IMR-90 (cell line): ENCODE measurements at regions not wholly inside any gene's neighbourhood (a gene's known extent, or its start where the extent isn't known, plus 50 kb on each side); places are given as distances from the start of the nearest gene placed in this dataset.
A peak's percentile ranks its signal among the peaks of the same experiment; 100 is the strongest.

ENCODE experiments used
- ATAC-seq: fragments of 200-7000 bp; cut with Tn5 transposase; 2 replicates; pipeline ENCODE4 v1.9.1; 2020; ENCODE audit warnings: low read depth, mild to moderate bottlenecking, moderate library complexity
- BruUV-seq: library from RNA; stranded (reverse); fragments of 400-500 nt; replicated peaks from 2 replicates; lab custom pipeline; 2021; lab: Mats Ljungman, UMichigan
- CTCF ChIA-PET: fragments of 300-600 bp; formaldehyde crosslinking; extraction: SDS; loops from one replicate; lab custom pipeline; 2021; ENCODE audit warnings: antibody characterized with exemption; lab: Yijun Ruan, JAX
- POLR2A ChIA-PET: fragments of 300-600 bp; sonication (Branson Sonifier 250); formaldehyde crosslinking; loops from one replicate; lab custom pipeline; 2022; ENCODE audit warnings: antibody characterized with exemption; ENCODE audit not compliant: unreplicated experiment; lab: Charles Lee
- DNase-seq: peaks from one replicate; pipeline ENCODE4 v3.0.0; 2013
- H2AFZ ChIP-seq: replicated peaks from 2 replicates; pipeline ENCODE3; 2013; ENCODE audit warnings: low read length, mild to moderate bottlenecking; ENCODE audit not compliant: poor library complexity
- H2AK5ac ChIP-seq: 2 replicates; pipeline ENCODE4 v1.6.1; 2013; ENCODE audit warnings: low read depth, low read length, inconsistent platforms
- H2AK9ac ChIP-seq: replicated peaks from 2 replicates; pipeline ENCODE3; 2013; ENCODE audit warnings: mild to moderate bottlenecking, low read depth, low read length, moderate library complexity; ENCODE audit not compliant: poor library complexity
- H2BK120ac ChIP-seq: 2 replicates; pipeline ENCODE4 v1.6.1; 2013; ENCODE audit warnings: low read depth, low read length, inconsistent platforms
- H2BK15ac ChIP-seq: 3 replicates; pipeline ENCODE4 v1.6.1; 2013; ENCODE audit warnings: low read depth, low read length, inconsistent platforms
- H2BK20ac ChIP-seq: 2 replicates; pipeline ENCODE4 v1.6.1; 2013; ENCODE audit warnings: low read depth, mild to moderate bottlenecking, inconsistent platforms, low read length, moderate library complexity
- H2BK5ac ChIP-seq: 2 replicates; pipeline ENCODE4 v1.6.1; 2013; ENCODE audit warnings: mild to moderate bottlenecking, low read depth, low read length, inconsistent platforms; ENCODE audit not compliant: poor library complexity, severe bottlenecking
- H3K14ac ChIP-seq: replicated peaks from 2 replicates; pipeline ENCODE4 v1.6.1; 2013; ENCODE audit warnings: low read depth, low read length, inconsistent platforms
- H3K18ac ChIP-seq: 2 replicates; pipeline ENCODE4 v1.6.1; 2013; ENCODE audit warnings: low read depth, low read length, control low read depth
- H3K23ac ChIP-seq: 2 replicates; pipeline ENCODE4 v1.6.1; 2013; ENCODE audit warnings: low read depth, low read length, inconsistent platforms
- H3K27ac ChIP-seq: 2 replicates; pipeline ENCODE4 v1.5.1; 2013; ENCODE audit warnings: mild to moderate bottlenecking, control low read depth, low read length; ENCODE audit not compliant: insufficient read depth
- H3K27me3 ChIP-seq: 2 replicates; pipeline ENCODE4 v1.6.1; 2013; ENCODE audit warnings: low read length; ENCODE audit not compliant: control insufficient read depth, insufficient read depth
- H3K36me3 ChIP-seq: 2 replicates; pipeline ENCODE4 v1.6.1; 2013; ENCODE audit warnings: low read length, mixed read lengths; ENCODE audit not compliant: control insufficient read depth, insufficient read depth
- H3K4ac ChIP-seq: 2 replicates; pipeline ENCODE4 v1.6.1; 2013; ENCODE audit warnings: low read depth, low read length, inconsistent platforms
- H3K4me1 ChIP-seq: 2 replicates; pipeline ENCODE4 v1.6.1; 2013; ENCODE audit warnings: low read length, mixed read lengths; ENCODE audit not compliant: control insufficient read depth, insufficient read depth
- H3K4me2 ChIP-seq: 2 replicates; pipeline ENCODE4 v1.6.1; 2013; ENCODE audit warnings: low read depth, mild to moderate bottlenecking, control low read depth, low read length, moderate library complexity
- H3K4me3 ChIP-seq: 2 replicates; pipeline ENCODE4 v1.5.1; 2013; ENCODE audit warnings: low read depth, mild to moderate bottlenecking, control low read depth, low read length, moderate library complexity; ENCODE audit not compliant: insufficient read depth
- H3K56ac ChIP-seq: 2 replicates; pipeline ENCODE4 v1.6.1; 2013; ENCODE audit warnings: low read length, inconsistent platforms; ENCODE audit not compliant: insufficient read depth; ENCODE audit errors: extremely low read depth
- H3K79me1 ChIP-seq, 2 experiments: 2 replicates each; pipeline ENCODE4 v1.6.1; 2013; ENCODE audit warnings: low read length in 2 of 2, inconsistent platforms in 1 of 2, low read depth in 1 of 2
- H3K9ac ChIP-seq: 2 replicates; pipeline ENCODE4 v1.6.1; 2013; ENCODE audit warnings: low read depth, low read length, control low read depth
- H3K9me1 ChIP-seq: 2 replicates; pipeline ENCODE4 v1.6.1; 2013; ENCODE audit warnings: low read length, inconsistent platforms; ENCODE audit not compliant: insufficient read depth
- H3K9me3 ChIP-seq: 2 replicates; pipeline ENCODE4 v1.6.1; 2013; ENCODE audit warnings: low read length; ENCODE audit not compliant: control insufficient read depth, insufficient read depth
- H4K20me1 ChIP-seq: 2 replicates; pipeline ENCODE4 v1.6.1; 2013; ENCODE audit warnings: low read length, inconsistent platforms; ENCODE audit not compliant: insufficient read depth
- H4K5ac ChIP-seq: 2 replicates; pipeline ENCODE4 v1.6.1; 2013; ENCODE audit warnings: mild to moderate bottlenecking, low read depth, low read length, control low read depth
- H4K8ac ChIP-seq, 2 experiments: 2 replicates each; pipeline ENCODE4 v1.6.1; 2013; ENCODE audit warnings: low read depth in 2 of 2, low read length in 2 of 2, control low read depth in 1 of 2, inconsistent platforms in 1 of 2
- H4K91ac ChIP-seq: 2 replicates; pipeline ENCODE4 v1.6.1; 2013; ENCODE audit warnings: low read depth, low read length, inconsistent platforms; ENCODE audit not compliant: insufficient read depth
- ELK1 ChIP-seq: fragments of 150-350 bp; IDR thresholded peaks from 2 replicates; pipeline ENCODE4 v1.6.1; 2016; ENCODE audit warnings: low read depth, mild to moderate bottlenecking, low read length, moderate library complexity, borderline replicate concordance
- MAZ ChIP-seq: IDR thresholded peaks from 2 replicates; pipeline ENCODE4 v1.6.1; 2012; ENCODE audit warnings: low read depth, mild to moderate bottlenecking, low read length, improper control_type of control experiment, moderate library complexity, borderline replicate concordance
- RAD21 ChIP-seq: IDR thresholded peaks from 2 replicates; pipeline ENCODE4 v1.6.1; 2012; ENCODE audit warnings: low read length, improper control_type of control experiment
- RFX5 ChIP-seq: IDR thresholded peaks from 2 replicates; pipeline ENCODE4 v1.8.0; 2012; ENCODE audit warnings: low read depth, mild to moderate bottlenecking, low read length, moderate library complexity
- WGBS, 2 experiments: methylation state at CpG; one replicate each; pipeline versions ENCODE4 v1.1.5 to v1.1.7; 2013; ENCODE audit warnings: missing lambda C conversion rate in 2 of 2; ENCODE audit not compliant: insufficient read length in 1 of 2; ENCODE audit errors: extremely low coverage in 2 of 2; 5-methylcytosine and 5-hydroxymethylcytosine counted together
- dilution Hi-C: fragments of 300-500 bp; cut with HindIII; formaldehyde crosslinking; loops from one replicate; pipeline ENCODE4 v1.14.3; 2018; ENCODE audit warnings: low sequenced_read_pairs; ENCODE audit not compliant: unreplicated experiment
- in situ Hi-C: fragments of 300-500 bp; cut with MboI; formaldehyde crosslinking; loops from 3 replicates; pipeline ENCODE4 v1.14.3; 2019; ENCODE audit warnings: low sequenced_read_pairs, inconsistent platforms, mixed read lengths
- intact Hi-C: fragments of 100-400 bp; cut with micrococcal nuclease; formaldehyde crosslinking; loops from 2 replicates; pipeline ENCODE4 v1.10.0; 2022

GRCh38 chr18:76307293-76307690 is 187.8 kb downstream of the ZNF516 start:
- in situ Hi-C loops (no loop called here), dilution Hi-C loops (no loop called here)
- peak overlapping the region; percentile 16 for H2AFZ ChIP-seq

More at GRCh38 chr18:76307293-76307690, 187.8 kb downstream of the ZNF516 start:
- Histone ChIP-seq H3K9me3 (no peaks in the 10 kb centered on the region), H2BK120ac (no peak overlapping the region), H3K36me3 (no peaks in the 10 kb centered on the region), H3K14ac (no peak overlapping the region), H3K79me1 (no peaks in the 10 kb centered on the region), H4K8ac (no peak overlapping the region), H2AK9ac (no peak overlapping the region), H3K18ac (no peak overlapping the region), H2AK5ac (no peak overlapping the region), H3K23ac (no peak overlapping the region), H3K27ac (no peak overlapping the region), H3K9ac (no peak overlapping the region), H3K9me1 (no peaks in the 10 kb centered on the region), H3K4ac (no peak overlapping the region), H3K56ac (no peak overlapping the region), H2BK15ac (no peak overlapping the region), H4K5ac (no peak overlapping the region), H4K20me1 (no peaks in the 10 kb centered on the region), H3K27me3 (no peaks in the 10 kb centered on the region; the same call in 1 of the 2 replicates), H3K4me1 (no peaks in the 10 kb centered on the region), H2BK5ac (no peak overlapping the region), H2BK20ac (no peak overlapping the region), H4K91ac (no peak overlapping the region), H3K4me2 (no peak overlapping the region), H3K4me3 (no peak overlapping the region)
- TF ChIP-seq RAD21 (no peak), RFX5 (no peak), MAZ (no peak), ELK1 (no peak)
- WGBS, 2 experiments: 20% methylated on average over 1 of the region's 2 CpGs; no CpG with 5 or more reads in 1 of the 2 experiments
- ChIA-PET POLR2A (no interaction called here), CTCF (interaction anchor here (1.1 kb wide), 1 partner anchor 8 kb away, joined by 3 read pairs; no protein-coding TSS in a partner anchor)
- DNase-seq (no peak), ATAC-seq (no peak)
- intact Hi-C loops: no loop called here
- BruUV-seq: no TSS peak
